ENCODE measurements at regions not wholly inside any gene's neighbourhood (a gene's known extent, or its start where the extent isn't known, plus 50 kb on each side); places are given as distances from the start of the nearest gene placed in this dataset.

- no peak for TF ChIP-seq BHLHE40 (IDR thresholded peaks at IDR 0.05; ENCODE audit: borderline replicate concordance)
- TF ChIP-seq FOXM1 (IDR thresholded peaks at IDR 0.05; ENCODE audit: borderline replicate concordance), result no peak
- TF ChIP-seq HDGF (IDR thresholded peaks at IDR 0.05; ENCODE audit: borderline replicate concordance), result no peak
- no peak for TF ChIP-seq SP1 (IDR thresholded peaks at IDR 0.05)
- TF ChIP-seq FOXA1 (IDR thresholded peaks at IDR 0.05), result no peak
- TF ChIP-seq NFRKB (IDR thresholded peaks at IDR 0.05), result no peak
Measured at GRCh38 chr3:117617906-117618305, 908.3 kb downstream of the TUSC7 start.
